Coronary artery (tissue), 2 donors: ENCODE measurements at regions not wholly inside any gene's neighbourhood (a gene's known extent, or its start where the extent isn't known, plus 50 kb on each side); places are given as distances from the start of the nearest gene placed in this dataset.

Experiments
- DNase-seq: peaks from one replicate; pipeline ENCODE4 v3.0.0-alpha.2; 2017; ENCODE audit warnings: low spot score
- H3K27ac ChIP-seq, 2 donors: fragments of 200-600 bp; sonication (generic); one replicate each; pipeline ENCODE4 v1.5.1; 2016 to 2019
- H3K4me3 ChIP-seq: fragments of 200-600 bp; sonication (generic); 2 replicates; pipeline ENCODE4 v1.5.1; 2016; ENCODE audit warnings: mild to moderate bottlenecking, moderate library complexity
- TF ChIP-seq, protein P1 (sequence below): fragments of 200-600 bp; sonication (generic); IDR thresholded peaks from one replicate; pipeline ENCODE4 v1.5.1; 2019; ENCODE audit warnings: antibody characterized with exemption

DNA sequence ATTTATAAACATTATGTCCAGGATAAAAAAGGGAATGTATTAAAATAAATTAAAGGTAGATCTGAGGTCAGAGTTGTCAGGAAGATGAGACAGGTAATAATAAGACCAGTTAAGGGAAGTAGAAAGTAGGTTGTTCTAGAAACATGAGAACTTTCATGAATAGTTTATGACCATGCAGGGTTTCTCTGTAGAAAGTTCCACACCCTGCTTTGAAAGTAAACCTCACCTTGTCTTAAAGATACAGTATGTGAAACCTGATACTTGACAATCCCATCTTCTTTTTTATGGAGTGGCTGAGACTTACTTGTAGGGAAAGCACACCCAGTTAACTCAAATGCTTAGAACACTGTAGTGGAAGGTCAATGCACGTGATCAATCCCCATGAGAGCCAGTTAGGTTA lies 260.6 kb upstream of the ZNF462 start:
- no peak for DNase-seq
- no peak overlapping the region for H3K4me3 ChIP-seq
- H3K27ac ChIP-seq: no peak overlapping the region
- TF ChIP-seq, protein P1, sequence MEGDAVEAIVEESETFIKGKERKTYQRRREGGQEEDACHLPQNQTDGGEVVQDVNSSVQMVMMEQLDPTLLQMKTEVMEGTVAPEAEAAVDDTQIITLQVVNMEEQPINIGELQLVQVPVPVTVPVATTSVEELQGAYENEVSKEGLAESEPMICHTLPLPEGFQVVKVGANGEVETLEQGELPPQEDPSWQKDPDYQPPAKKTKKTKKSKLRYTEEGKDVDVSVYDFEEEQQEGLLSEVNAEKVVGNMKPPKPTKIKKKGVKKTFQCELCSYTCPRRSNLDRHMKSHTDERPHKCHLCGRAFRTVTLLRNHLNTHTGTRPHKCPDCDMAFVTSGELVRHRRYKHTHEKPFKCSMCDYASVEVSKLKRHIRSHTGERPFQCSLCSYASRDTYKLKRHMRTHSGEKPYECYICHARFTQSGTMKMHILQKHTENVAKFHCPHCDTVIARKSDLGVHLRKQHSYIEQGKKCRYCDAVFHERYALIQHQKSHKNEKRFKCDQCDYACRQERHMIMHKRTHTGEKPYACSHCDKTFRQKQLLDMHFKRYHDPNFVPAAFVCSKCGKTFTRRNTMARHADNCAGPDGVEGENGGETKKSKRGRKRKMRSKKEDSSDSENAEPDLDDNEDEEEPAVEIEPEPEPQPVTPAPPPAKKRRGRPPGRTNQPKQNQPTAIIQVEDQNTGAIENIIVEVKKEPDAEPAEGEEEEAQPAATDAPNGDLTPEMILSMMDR: no peak

DNA sequence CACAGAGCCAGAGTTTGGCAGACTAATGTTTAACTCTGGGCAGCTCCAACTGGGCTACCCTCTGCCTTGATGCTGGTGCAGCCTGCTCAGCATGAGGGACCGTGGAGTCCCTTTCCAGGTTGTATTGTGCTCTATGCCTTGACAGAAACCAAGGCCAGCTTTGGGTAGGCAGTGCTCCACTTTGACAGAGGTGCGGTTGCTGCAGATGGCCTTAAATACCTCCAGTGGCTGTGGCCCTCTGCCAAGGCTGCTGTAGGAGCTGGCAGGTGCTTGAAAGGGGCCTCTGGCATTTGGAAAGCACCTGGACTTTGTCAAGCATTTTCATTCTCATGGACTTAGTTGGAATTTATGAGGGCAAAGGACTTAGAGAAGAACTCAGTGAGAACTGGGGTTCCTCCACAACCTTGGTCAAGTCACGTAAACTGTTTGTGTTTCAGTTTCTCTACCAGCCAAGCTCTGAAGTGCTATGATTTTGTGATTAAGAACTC lies 249.7 kb upstream of the ZNF462 start:
- Histone ChIP-seq H3K27ac (no peak overlapping the region), H3K4me3 (no peak overlapping the region)
- no peak for DNase-seq
- TF ChIP-seq, protein P1: no peak

DNA sequence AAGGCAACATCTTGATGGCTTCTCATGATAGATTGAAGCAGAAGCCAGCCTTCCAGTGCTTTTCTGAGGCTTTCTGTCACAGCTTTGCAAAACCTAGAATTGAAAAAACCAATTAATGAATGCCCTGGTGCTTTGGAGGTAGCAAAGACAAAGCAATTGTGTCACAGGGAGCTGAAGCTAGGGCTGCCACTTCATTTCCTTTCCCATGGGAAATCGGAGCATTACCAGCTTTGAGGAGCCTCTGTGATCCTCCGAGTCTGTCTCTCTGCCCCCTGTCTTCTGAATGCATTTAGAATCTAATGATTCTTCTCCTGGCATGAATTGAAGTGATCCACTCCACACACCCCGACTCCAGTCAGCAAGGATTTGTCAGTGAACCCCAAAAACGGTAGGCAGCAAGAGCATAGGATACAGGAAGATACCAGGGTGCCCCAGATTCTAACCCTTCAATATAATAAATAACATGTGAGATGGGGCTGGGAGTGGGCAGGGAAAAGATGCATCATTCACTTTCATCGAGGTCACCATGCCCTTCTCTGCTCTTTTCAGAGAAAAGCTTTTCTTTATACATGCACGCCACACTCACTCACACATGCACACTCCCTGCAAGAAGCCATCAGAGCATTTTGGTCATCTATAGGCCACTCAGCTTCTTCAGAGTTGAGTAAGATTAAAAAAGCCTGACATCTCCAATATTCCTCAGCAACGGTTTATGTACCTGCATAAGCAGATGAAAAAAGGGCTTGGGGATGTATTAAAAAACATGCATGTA lies 247.7 kb upstream of the ZNF462 start:
- TF ChIP-seq, protein P1: no peak
- no peak overlapping the region for H3K27ac ChIP-seq
- no peak overlapping the region for H3K4me3 ChIP-seq
- DNase-seq: no peak

DNA sequence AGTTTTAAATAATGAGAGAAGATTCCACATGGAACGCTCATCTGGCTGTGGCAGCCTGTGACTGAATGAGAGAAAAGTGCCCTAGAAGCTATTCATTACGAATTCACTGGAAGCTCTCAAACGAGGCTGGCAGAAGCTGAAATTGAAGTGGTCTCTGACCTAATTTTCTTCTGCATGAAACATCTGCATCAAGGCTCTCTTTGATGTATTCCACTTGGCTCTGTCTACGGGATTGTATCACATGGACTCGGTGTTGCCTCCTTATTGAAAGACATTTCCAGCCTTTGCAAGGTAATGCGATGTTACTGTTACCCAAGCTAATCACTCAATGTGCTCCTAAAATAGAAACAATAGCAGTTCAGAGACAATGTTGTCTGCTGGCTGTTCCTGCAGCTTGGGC lies 246.9 kb upstream of the ZNF462 start:
- DNase-seq: no peak
- Histone ChIP-seq H3K27ac (no peak overlapping the region), H3K4me3 (no peak overlapping the region)
- TF ChIP-seq, protein P1: no peak

DNA sequence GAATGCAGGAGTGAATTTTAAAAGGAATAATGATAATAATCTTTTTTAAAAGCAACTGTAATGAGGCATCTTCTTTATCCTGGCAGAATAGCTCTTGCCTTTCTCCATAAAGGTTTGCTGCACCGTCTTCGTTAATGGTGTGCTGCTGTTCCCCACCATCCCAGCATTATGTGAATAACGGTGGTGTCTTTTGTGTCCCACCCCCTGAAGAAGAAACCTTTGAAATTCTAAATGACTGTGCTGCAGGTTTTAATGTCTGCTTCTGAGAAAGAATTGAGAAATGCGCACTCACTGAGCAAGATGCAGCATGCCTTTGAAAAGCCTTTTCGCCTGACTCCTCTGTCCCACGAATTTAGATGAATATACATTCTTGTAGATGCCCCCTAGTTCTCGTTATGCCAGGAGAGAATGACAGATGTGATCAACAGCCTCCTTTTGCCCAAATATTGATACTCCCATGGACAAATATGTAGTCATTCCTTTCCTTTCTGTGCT lies 246.1 kb upstream of the ZNF462 start:
- Histone ChIP-seq H3K27ac (no peak overlapping the region), H3K4me3 (no peak overlapping the region)
- DNase-seq: no peak
- TF ChIP-seq, protein P1: no peak

DNA sequence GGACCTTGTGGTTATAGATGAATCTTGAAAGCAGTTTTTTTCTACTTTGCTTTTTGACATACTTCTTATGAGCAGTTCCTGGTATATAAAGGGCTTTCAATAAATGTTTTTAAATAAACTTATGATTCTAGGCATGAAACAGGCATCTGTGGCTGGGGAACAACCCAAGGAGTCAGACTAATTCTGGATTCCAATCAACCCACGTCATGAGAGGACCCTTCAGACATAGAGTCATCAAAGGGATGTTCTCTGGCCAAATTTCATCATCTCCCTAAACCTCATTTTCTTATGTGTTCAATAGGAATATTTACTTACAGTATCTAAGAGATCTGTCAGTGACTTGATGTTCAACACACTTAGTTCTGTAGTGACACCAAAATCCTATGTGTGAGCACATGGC lies 243.8 kb upstream of the ZNF462 start:
- H3K4me3 ChIP-seq: no peak overlapping the region
- H3K27ac ChIP-seq: no peak overlapping the region

More for the DNA sequence above, 243.8 kb upstream of the ZNF462 start:
- TF ChIP-seq, protein P1: no peak
- no peak for DNase-seq
